ENCODE measurements at regions not wholly inside any gene's neighbourhood (a gene's known extent, or its start where the extent isn't known, plus 50 kb on each side); places are given as distances from the start of the nearest gene placed in this dataset.
"Not testable (repeated sequence)": the region's sequence is repeated elsewhere in the genome, so short reads cannot be mapped to it uniquely, and the experiment has no call there.

- DNase-seq: no peak
These were observed 442.4 kb downstream of the RBFOX1 start for GRCh38 chr16:7775072-7775488.

- DNase-seq: no peak
These were observed 440.1 kb downstream of the RBFOX1 start for GRCh38 chr16:7772722-7773121.

GRCh38 chr16:7769091-7769490 is 436.4 kb downstream of the RBFOX1 start:
- DNase-seq: not testable (repeated sequence)

- DNase-seq: no peak
These were observed 432.5 kb downstream of the RBFOX1 start for GRCh38 chr16:7765079-7765550.

GRCh38 chr16:7763111-7763510 is 430.5 kb downstream of the RBFOX1 start:
- no peak for DNase-seq
